T-helper 2 cell (primary cell): ENCODE measurements at regions not wholly inside any gene's neighbourhood (a gene's known extent, or its start where the extent isn't known, plus 50 kb on each side); places are given as distances from the start of the nearest gene placed in this dataset.

ENCODE experiments used
- DNase-seq, 5 experiments: peaks; one replicate each; pipeline versions ENCODE4 v3.0.0 to v3.0.0-alpha.2; 2012 to 2022

- no peak for DNase-seq
Measured at GRCh38 chr1:90134175-90134955, 139.5 kb downstream of the ZNF326 start.

GRCh38 chr1:90133133-90133532 lies 138.2 kb downstream of the ZNF326 start:
- peak in 1 of 5 experiments; percentile 5 for DNase-seq

- DNase-seq: no peak
Measured at GRCh38 chr1:90132306-90132705, 137.4 kb downstream of the ZNF326 start.

DNA sequence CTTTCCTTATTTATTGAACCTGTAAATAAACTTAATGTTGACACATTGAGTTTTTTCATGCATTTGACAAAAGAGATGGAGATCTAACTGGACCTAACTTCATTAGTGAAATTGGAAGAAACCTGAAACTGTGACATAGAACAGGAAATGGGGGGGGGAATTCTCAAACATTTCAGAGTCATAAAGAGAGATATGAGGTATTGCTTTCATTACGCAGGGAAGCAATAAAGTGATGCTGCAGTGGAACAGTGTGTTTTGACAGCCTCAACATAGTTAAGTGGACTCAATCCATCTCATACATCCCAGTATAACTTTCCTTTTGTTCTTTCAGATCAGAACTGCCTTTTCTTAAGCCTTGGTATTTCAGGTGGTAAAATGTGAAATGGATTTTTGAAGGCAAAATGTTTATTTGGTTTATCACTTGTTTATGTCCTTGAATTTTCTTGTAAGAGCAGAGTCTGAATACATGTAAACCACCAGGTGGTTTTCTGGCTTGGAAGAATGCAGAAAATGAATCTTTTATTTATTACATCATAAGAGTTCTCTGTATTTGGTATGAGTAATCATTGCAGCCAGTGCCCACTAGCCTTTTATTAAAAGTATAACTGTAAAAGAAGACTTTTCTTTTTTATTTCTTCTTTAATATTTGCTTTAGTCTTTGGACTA lies 132.5 kb downstream of the ZNF326 start:
- peak in 1 of 5 experiments; percentile 8 for DNase-seq

- no peak for DNase-seq
Measured at GRCh38 chr1:90126834-90127233, 131.9 kb downstream of the ZNF326 start.

- DNase-seq: no peak
Measured at GRCh38 chr1:90122654-90123340, 127.9 kb downstream of the ZNF326 start.

DNA sequence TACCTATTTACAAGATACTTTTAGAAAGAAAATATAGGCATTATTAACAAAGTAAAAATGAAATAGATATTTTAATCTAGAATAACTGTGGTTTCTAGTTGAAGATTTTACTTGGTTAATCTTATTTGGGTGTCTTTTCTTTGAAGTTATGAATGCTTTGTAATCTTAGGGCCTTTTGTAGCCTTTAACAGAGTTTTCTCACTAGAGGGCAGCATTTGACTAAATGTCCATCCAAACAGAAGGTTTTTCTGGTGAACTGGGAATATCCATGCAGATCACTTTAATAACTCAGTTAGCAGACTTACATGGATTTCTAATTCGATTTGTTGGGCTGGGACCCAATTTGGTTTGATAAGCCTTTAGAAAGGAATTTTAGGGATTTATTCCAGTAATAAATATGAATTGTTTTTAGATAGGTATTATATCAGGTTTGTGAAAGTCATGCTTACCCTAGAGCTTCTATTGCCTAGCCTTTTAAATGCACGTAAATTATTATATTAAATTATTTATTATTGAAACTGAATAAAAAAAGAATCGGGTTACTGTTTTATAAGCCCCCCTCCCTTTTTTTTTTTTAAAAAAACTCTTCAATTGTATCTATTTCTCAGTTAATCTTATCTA lies 119.7 kb downstream of the ZNF326 start:
- no peak for DNase-seq

DNA sequence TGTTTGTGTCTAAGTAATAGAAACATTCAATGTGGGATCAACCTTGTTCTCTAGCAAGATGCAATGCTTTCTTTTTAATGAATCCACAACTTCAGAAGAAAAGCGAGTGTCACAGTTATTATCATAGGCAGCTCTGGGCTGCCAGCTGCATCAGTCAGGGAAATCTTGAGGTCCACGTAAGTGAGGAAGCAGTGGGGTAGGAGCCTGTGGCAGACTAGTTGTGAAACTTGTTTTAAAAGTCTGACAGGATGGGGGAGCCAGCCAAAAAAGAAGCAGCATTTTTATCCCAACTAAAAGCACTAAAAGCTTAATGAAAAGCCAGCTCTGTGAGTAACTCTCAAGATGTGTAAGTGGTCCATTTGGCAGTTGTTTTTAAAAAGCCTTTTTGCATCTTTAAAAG lies 113.1 kb downstream of the ZNF326 start:
- DNase-seq: no peak

DNA sequence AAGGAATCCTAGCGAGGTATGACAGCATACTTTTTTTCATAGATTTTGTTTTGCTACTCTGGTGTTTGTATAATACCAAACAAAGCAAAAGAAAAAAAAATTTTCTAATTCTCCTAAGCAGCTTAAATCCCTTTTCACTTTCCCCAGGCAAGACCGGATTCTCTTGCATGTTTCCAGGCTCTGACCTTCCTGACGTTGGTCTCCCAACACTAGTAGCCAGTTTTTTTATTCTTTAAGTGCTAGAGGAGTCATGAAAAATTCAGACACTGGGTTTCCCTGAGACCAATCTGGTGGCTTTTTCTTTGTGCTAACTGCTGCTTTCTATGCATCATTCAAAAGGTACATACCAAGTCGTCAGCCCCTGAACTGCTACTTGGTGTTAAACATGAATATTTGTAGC lies 111.4 kb downstream of the ZNF326 start:
- no peak for DNase-seq

DNA sequence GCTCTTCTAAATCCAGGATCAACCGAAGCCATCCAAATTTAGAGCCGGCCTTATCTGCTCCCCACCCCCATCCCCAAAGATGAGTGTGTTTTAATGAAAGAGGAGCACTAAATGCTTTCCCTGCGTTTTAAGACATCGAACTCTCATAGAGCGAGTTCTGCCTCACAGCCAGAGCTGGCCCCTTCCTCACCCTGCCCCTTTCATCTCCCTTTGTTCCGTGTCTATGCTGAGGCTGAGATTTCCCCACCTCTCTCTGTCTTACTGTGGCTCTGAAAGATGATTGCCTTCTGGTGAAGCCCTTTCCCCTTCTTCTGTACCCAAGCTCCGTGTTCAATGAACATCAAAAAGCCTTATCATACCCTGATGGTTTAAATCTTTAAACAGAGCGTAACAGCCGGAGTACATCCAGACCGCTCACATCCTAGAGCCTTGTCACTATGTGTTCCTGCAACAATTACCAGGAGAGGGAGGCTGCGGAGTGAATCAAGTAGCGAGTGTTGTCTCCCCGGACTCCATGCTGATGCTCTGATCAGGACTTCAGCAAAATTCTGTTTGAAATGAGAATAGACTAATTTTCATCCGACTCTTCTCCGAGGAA lies 110.1 kb downstream of the ZNF326 start:
- no peak for DNase-seq

- no peak for DNase-seq
Measured at GRCh38 chr1:90100566-90100965, 105.7 kb downstream of the ZNF326 start.

DNA sequence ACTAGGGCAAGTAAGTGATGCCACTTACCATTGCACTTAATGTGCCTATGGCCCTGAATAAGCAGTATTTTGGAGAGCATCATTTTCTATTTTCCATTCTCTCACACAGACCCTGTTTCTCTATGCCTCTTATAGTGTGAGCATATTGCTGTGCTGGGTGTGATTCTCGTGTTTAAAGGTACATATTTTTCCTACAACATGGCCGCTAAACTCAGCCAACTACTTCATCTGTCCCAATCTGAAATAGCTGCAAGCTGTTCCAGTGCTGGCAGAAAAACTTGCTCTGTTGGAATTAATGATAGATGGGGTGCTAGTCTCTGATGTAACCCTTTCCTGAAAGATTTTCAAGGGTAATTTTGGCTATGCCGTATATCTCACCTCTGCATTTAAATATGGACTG lies 97.5 kb downstream of the ZNF326 start:
- no peak for DNase-seq
